NCI-H2081 (cell line): ENCODE measurements at regions not wholly inside any gene's neighbourhood (a gene's known extent, or its start where the extent isn't known, plus 50 kb on each side); places are given as distances from the start of the nearest gene placed in this dataset.
"Not testable (repeated sequence)": the region's sequence is repeated elsewhere in the genome, so short reads cannot be mapped to it uniquely, and the experiment has no call there.

Experiments used
- DNase-seq, 2 experiments: peaks; one replicate each; lab custom pipeline; 2025; lab: John Stamatoyannopoulos, UW

GRCh38 chr5:179456075-179456474 is 94.3 kb upstream of the RUFY1 start:
- not testable (repeated sequence) for DNase-seq

- DNase-seq, result no peak
Observed at GRCh38 chr5:179455320-179455719, 95.0 kb upstream of the RUFY1 start.

- no peak for DNase-seq
Observed at GRCh38 chr5:179454356-179454755, 96.0 kb upstream of the RUFY1 start.

- DNase-seq, result no peak
Observed at GRCh38 chr5:179453616-179454015, 96.7 kb upstream of the RUFY1 start.

- DNase-seq, result no peak
Observed at GRCh38 chr5:179452356-179453230, 97.8 kb upstream of the RUFY1 start.

- no peak for DNase-seq
Observed at GRCh38 chr5:179451828-179452196, 98.5 kb upstream of the RUFY1 start.

GRCh38 chr5:179451114-179451827 is 99.1 kb upstream of the RUFY1 start:
- no peak for DNase-seq

GRCh38 chr5:179449950-179450349 is 100.4 kb upstream of the RUFY1 start:
- DNase-seq, result not testable (repeated sequence)

GRCh38 chr5:179448282-179448681 is 102.1 kb upstream of the RUFY1 start:
- DNase-seq, result not testable (repeated sequence)

- DNase-seq, result not testable (repeated sequence)
Observed at GRCh38 chr5:179442289-179442688, 97.0 kb upstream of the ADAMTS2 start.

GRCh38 chr5:179439181-179439985 is 94.1 kb upstream of the ADAMTS2 start:
- no peak for DNase-seq

- DNase-seq, result no peak
Observed at GRCh38 chr5:179438461-179438860, 93.2 kb upstream of the ADAMTS2 start.

- no peak for DNase-seq
Observed at GRCh38 chr5:179438011-179438441, 92.8 kb upstream of the ADAMTS2 start.

GRCh38 chr5:179437341-179438001 is 92.2 kb upstream of the ADAMTS2 start:
- no peak for DNase-seq

- no peak for DNase-seq
Observed at GRCh38 chr5:179436321-179437122, 91.3 kb upstream of the ADAMTS2 start.

GRCh38 chr5:179435731-179436315 is 90.6 kb upstream of the ADAMTS2 start:
- no peak for DNase-seq

GRCh38 chr5:179435181-179435580 is 89.9 kb upstream of the ADAMTS2 start:
- DNase-seq, result no peak

- DNase-seq, result no peak
Observed at GRCh38 chr5:179432547-179432946, 87.3 kb upstream of the ADAMTS2 start.

- no peak for DNase-seq
Observed at GRCh38 chr5:179431221-179431824, 86.1 kb upstream of the ADAMTS2 start.
